ENCODE measurements at regions not wholly inside any gene's neighbourhood (a gene's known extent, or its start where the extent isn't known, plus 50 kb on each side); places are given as distances from the start of the nearest gene placed in this dataset.
"Not testable (repeated sequence)": the region's sequence is repeated elsewhere in the genome, so short reads cannot be mapped to it uniquely, and the experiment has no call there.

- no peak for DNase-seq (ENCODE audit: low read depth in 4 of 4, low spot score in 3 of 4)
Measured at GRCh38 chr6:63476302-63476701, 96.0 kb upstream of the LOC128125822 start.

- no peak for DNase-seq (ENCODE audit: low read depth in 4 of 4, low spot score in 3 of 4)
Measured at GRCh38 chr6:63477422-63478040, 94.7 kb upstream of the LOC128125822 start.

GRCh38 chr6:63478734-63479133, 93.5 kb upstream of the LOC128125822 start:
- DNase-seq (ENCODE audit: low read depth in 4 of 4, low spot score in 3 of 4) = no peak

- DNase-seq (ENCODE audit: low read depth in 4 of 4, low spot score in 3 of 4) = no peak
Measured at GRCh38 chr6:63486196-63486595, 86.1 kb upstream of the LOC128125822 start.

- no peak for DNase-seq (ENCODE audit: low read depth in 4 of 4, low spot score in 3 of 4)
Measured at GRCh38 chr6:63487103-63487813, 85.0 kb upstream of the LOC128125822 start.

- DNase-seq (ENCODE audit: low read depth in 4 of 4, low spot score in 3 of 4) = no peak
Measured at GRCh38 chr6:63491119-63491518, 81.2 kb upstream of the LOC128125822 start.

GRCh38 chr6:63492476-63492875, 79.8 kb upstream of the LOC128125822 start:
- DNase-seq (ENCODE audit: low read depth in 4 of 4, low spot score in 3 of 4) = no peak

- no peak for DNase-seq (ENCODE audit: low read depth in 4 of 4, low spot score in 3 of 4)
Measured at GRCh38 chr6:63493557-63493956, 78.7 kb upstream of the LOC128125822 start.

- DNase-seq (ENCODE audit: low read depth in 4 of 4, low spot score in 3 of 4) = no peak
Measured at GRCh38 chr6:63496361-63496804, 75.9 kb upstream of the LOC128125822 start.

- no peak for DNase-seq (ENCODE audit: low read depth in 4 of 4, low spot score in 3 of 4)
Measured at GRCh38 chr6:63502156-63502555, 70.1 kb upstream of the LOC128125822 start.

GRCh38 chr6:63503199-63503598, 69.1 kb upstream of the LOC128125822 start:
- no peak for DNase-seq (ENCODE audit: low read depth in 4 of 4, low spot score in 3 of 4)

GRCh38 chr6:63504777-63505384, 67.4 kb upstream of the LOC128125822 start:
- DNase-seq (ENCODE audit: low read depth in 4 of 4, low spot score in 3 of 4) = no peak

GRCh38 chr6:63507096-63507495, 65.2 kb upstream of the LOC128125822 start:
- DNase-seq (ENCODE audit: low read depth in 4 of 4, low spot score in 3 of 4) = no peak

GRCh38 chr6:63509652-63510352, 62.5 kb upstream of the LOC128125822 start:
- DNase-seq (ENCODE audit: low read depth in 4 of 4, low spot score in 3 of 4) = peak in 1 of 4 donors; percentile 10

- no peak for DNase-seq (ENCODE audit: low read depth in 4 of 4, low spot score in 3 of 4)
Measured at GRCh38 chr6:63510353-63510686, 62.0 kb upstream of the LOC128125822 start.

GRCh38 chr6:63510849-63511248, 61.4 kb upstream of the LOC128125822 start:
- no peak for DNase-seq (ENCODE audit: low read depth in 4 of 4, low spot score in 3 of 4)

GRCh38 chr6:63514488-63515173, 57.6 kb upstream of the LOC128125822 start:
- no peak for DNase-seq (ENCODE audit: low read depth in 4 of 4, low spot score in 3 of 4)

GRCh38 chr6:63515227-63515626, 57.1 kb upstream of the LOC128125822 start:
- not testable (repeated sequence) for DNase-seq (ENCODE audit: low read depth in 4 of 4, low spot score in 3 of 4)

- no peak for DNase-seq (ENCODE audit: low read depth in 4 of 4, low spot score in 3 of 4)
Measured at GRCh38 chr6:63516186-63516944, 55.9 kb upstream of the LOC128125822 start.

- DNase-seq (ENCODE audit: low read depth in 4 of 4, low spot score in 3 of 4) = no peak
Measured at GRCh38 chr6:63517221-63517620, 55.1 kb upstream of the LOC128125822 start.
